SHP77 treated with DMSO at 0.1 percent for 48 hours (cell line): ENCODE measurements at regions not wholly inside any gene's neighbourhood (a gene's known extent, or its start where the extent isn't known, plus 50 kb on each side); places are given as distances from the start of the nearest gene placed in this dataset.

Source experiments
- DNase-seq: peaks from one replicate; lab custom pipeline; 2025; lab: John Stamatoyannopoulos, UW

- DNase-seq: no peak
Observed at GRCh38 chr2:16561676-16562075, 104.0 kb downstream of the CYRIA start.

GRCh38 chr2:16561251-16561650 is 104.4 kb downstream of the CYRIA start:
- DNase-seq: no peak

GRCh38 chr2:16559278-16560067 is 106.2 kb downstream of the CYRIA start:
- no peak for DNase-seq

GRCh38 chr2:16554060-16554583 is 111.5 kb downstream of the CYRIA start:
- no peak for DNase-seq

- DNase-seq: peak; percentile 11
Observed at GRCh38 chr2:16553226-16553625, 112.4 kb downstream of the CYRIA start.

- no peak for DNase-seq
Observed at GRCh38 chr2:16552202-16552601, 113.4 kb downstream of the CYRIA start.

- DNase-seq: no peak
Observed at GRCh38 chr2:16548036-16548435, 117.6 kb downstream of the CYRIA start.

- no peak for DNase-seq
Observed at GRCh38 chr2:16546128-16546754, 119.4 kb downstream of the CYRIA start.

GRCh38 chr2:16538707-16539106 is 126.9 kb downstream of the CYRIA start:
- no peak for DNase-seq

- no peak for DNase-seq
Observed at GRCh38 chr2:16537347-16537746, 128.3 kb downstream of the CYRIA start.

- DNase-seq: no peak
Observed at GRCh38 chr2:16526193-16526592, 139.4 kb downstream of the CYRIA start.

- no peak for DNase-seq
Observed at GRCh38 chr2:16525265-16525887, 140.3 kb downstream of the CYRIA start.

- no peak for DNase-seq
Observed at GRCh38 chr2:16523711-16524110, 141.9 kb downstream of the CYRIA start.

- no peak for DNase-seq
Observed at GRCh38 chr2:16522031-16522831, 143.4 kb downstream of the CYRIA start.

- no peak for DNase-seq
Observed at GRCh38 chr2:16520891-16521290, 144.7 kb downstream of the CYRIA start.

- no peak for DNase-seq
Observed at GRCh38 chr2:16515696-16516095, 149.9 kb downstream of the CYRIA start.

GRCh38 chr2:16513626-16514025 is 152.0 kb downstream of the CYRIA start:
- DNase-seq: no peak

GRCh38 chr2:16511041-16511440 is 154.6 kb downstream of the CYRIA start:
- DNase-seq: no peak

GRCh38 chr2:16509042-16509441 is 156.6 kb downstream of the CYRIA start:
- DNase-seq: no peak

GRCh38 chr2:16508490-16508851 is 157.2 kb downstream of the CYRIA start:
- DNase-seq: no peak

- no peak for DNase-seq
Observed at GRCh38 chr2:16507655-16508489, 157.8 kb downstream of the CYRIA start.
